Chondrocyte (in vitro differentiated cells): ENCODE measurements at regions not wholly inside any gene's neighbourhood (a gene's known extent, or its start where the extent isn't known, plus 50 kb on each side); places are given as distances from the start of the nearest gene placed in this dataset.
A peak's percentile ranks its signal among the peaks of the same experiment; 100 is the strongest.

Experiments used
- DNase-seq: peaks from one replicate; pipeline ENCODE4 v3.0.0; 2021; ENCODE audit warnings: mixed read lengths, low spot score
- H3K27ac Mint-ChIP-seq: one replicate; pipeline ENCODE4 v1.8.0; 2021; ENCODE audit warnings: mild to moderate bottlenecking, moderate library complexity, mixed read lengths; ENCODE audit not compliant: unreplicated experiment
- H3K27me3 Mint-ChIP-seq: 2 replicates; pipeline ENCODE4 v1.8.0; 2021; ENCODE audit warnings: low read depth, mixed read lengths
- H3K36me3 Mint-ChIP-seq: 2 replicates; pipeline ENCODE4 v1.8.0; 2021; ENCODE audit warnings: low read depth, mixed read lengths
- H3K4me1 Mint-ChIP-seq: 2 replicates; pipeline ENCODE4 v1.8.0; 2021; ENCODE audit warnings: low read depth, mild to moderate bottlenecking, mixed read lengths
- H3K4me3 Mint-ChIP-seq: one replicate; pipeline ENCODE4 v1.8.0; 2021; ENCODE audit warnings: mild to moderate bottlenecking, moderate library complexity, mixed read lengths; ENCODE audit not compliant: unreplicated experiment
- H3K9me3 Mint-ChIP-seq: 2 replicates; pipeline ENCODE4 v1.8.0; 2021; ENCODE audit warnings: low read depth, mixed read lengths
- TF ChIP-seq, protein P1 (sequence below): fragments of 200-600 bp; sonication (generic); IDR thresholded peaks from 2 replicates; pipeline ENCODE4 v1.5.0; 2021; ENCODE audit warnings: antibody characterized with exemption, mild to moderate bottlenecking, moderate library complexity

- Mint-ChIP-seq H3K27ac (no peak overlapping the region), H3K27me3 (peaks cover 3% of the 10 kb centered on the region), H3K4me3 (no peak overlapping the region), H3K4me1 (no peaks in the 10 kb centered on the region), H3K36me3 (no peaks in the 10 kb centered on the region), H3K9me3 (no peaks in the 10 kb centered on the region)
- DNase-seq: peak; percentile 66
- TF ChIP-seq, protein P1, sequence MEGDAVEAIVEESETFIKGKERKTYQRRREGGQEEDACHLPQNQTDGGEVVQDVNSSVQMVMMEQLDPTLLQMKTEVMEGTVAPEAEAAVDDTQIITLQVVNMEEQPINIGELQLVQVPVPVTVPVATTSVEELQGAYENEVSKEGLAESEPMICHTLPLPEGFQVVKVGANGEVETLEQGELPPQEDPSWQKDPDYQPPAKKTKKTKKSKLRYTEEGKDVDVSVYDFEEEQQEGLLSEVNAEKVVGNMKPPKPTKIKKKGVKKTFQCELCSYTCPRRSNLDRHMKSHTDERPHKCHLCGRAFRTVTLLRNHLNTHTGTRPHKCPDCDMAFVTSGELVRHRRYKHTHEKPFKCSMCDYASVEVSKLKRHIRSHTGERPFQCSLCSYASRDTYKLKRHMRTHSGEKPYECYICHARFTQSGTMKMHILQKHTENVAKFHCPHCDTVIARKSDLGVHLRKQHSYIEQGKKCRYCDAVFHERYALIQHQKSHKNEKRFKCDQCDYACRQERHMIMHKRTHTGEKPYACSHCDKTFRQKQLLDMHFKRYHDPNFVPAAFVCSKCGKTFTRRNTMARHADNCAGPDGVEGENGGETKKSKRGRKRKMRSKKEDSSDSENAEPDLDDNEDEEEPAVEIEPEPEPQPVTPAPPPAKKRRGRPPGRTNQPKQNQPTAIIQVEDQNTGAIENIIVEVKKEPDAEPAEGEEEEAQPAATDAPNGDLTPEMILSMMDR: no peak
These were observed 1713.5 kb upstream of the ACO1 start for GRCh38 chr9:30670805-30671562.

DNA sequence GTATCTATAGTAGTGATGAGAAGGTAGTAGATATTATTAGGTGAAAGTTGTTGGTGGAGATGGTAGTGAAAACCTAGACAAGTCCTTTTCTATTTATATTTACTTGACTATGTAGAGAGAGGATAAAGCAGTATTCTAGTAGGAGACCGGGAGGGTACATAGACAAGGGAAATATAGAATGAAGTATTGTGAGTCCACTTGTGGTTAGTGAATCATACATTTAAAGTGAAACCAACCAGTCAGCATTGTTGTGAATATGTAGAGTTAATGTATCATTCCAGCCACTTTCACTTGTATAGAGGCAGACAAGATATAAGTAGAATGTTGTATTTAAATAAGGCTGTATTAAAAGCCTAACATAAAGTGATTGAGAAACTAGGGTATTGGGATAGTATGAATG is 1711.3 kb upstream of the ACO1 start:
- Mint-ChIP-seq H3K9me3 (no peaks in the 10 kb centered on the region), H3K27ac (no peak overlapping the region)

GRCh38 chr9:30676651-30677050 is 1707.8 kb upstream of the ACO1 start:
- no peak for DNase-seq
- H3K27ac Mint-ChIP-seq: no peak overlapping the region
- no peaks in the 10 kb centered on the region for H3K36me3 Mint-ChIP-seq
- peaks cover 10% of the 10 kb centered on the region for H3K9me3 Mint-ChIP-seq
- H3K27me3 Mint-ChIP-seq: peaks cover 3% of the 10 kb centered on the region
- no peak overlapping the region for H3K4me3 Mint-ChIP-seq
- H3K4me1 Mint-ChIP-seq: no peaks in the 10 kb centered on the region
- TF ChIP-seq, protein P1: no peak

More for the DNA sequence above, 1711.3 kb upstream of the ACO1 start:
- no peak overlapping the region for H3K4me3 Mint-ChIP-seq
- no peaks in the 10 kb centered on the region for H3K4me1 Mint-ChIP-seq
- no peaks in the 10 kb centered on the region for H3K36me3 Mint-ChIP-seq
- H3K27me3 Mint-ChIP-seq: peaks cover 3% of the 10 kb centered on the region
- TF ChIP-seq, protein P1: no peak
- no peak for DNase-seq

DNA sequence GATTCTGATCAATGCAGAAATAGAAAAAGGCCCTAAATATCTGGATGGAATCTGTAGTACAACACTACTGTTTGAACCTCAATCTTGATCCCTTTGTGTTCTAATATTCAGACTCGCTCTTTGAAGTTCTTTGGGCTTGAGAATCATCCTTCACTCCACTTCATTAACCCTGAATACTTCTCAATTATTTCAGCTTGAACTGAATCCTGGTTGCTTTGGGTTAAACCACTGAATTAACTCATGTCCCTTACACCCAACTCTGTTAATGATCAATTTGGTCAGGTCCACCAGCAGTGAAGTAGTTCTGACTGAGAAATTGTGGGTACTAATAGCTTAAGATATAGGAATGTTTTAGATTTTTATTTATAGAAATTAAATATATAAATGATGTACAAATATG is 1707.2 kb upstream of the ACO1 start:
- H3K27me3 Mint-ChIP-seq: peaks cover 3% of the 10 kb centered on the region
- TF ChIP-seq, protein P1: no peak
- H3K9me3 Mint-ChIP-seq: peaks cover 10% of the 10 kb centered on the region
- DNase-seq: no peak
- no peaks in the 10 kb centered on the region for H3K36me3 Mint-ChIP-seq
- H3K4me3 Mint-ChIP-seq: no peak overlapping the region
- no peak overlapping the region for H3K27ac Mint-ChIP-seq
- H3K4me1 Mint-ChIP-seq: no peaks in the 10 kb centered on the region

DNA sequence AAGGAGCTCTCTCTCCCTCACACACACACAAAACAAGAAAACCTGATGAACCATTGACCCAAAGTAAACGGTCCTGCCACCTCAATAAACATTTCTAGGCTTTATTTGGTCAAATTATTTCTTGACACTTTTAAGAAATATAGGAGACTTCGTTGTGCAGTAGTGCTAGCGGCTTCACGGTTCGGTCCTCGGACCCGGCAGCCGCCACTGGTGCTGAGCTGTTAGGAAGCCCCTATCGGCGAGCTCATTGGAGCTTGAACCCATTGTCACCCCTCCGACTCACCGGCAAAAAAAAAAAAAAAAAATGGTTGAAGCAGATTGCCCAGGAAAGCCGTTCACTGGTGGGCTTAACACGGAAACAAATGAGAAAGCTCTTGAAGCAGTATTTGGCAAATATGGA is 1695.6 kb upstream of the ACO1 start:
- peaks cover 9% of the 10 kb centered on the region for H3K9me3 Mint-ChIP-seq
- DNase-seq: no peak
- no peaks in the 10 kb centered on the region for H3K36me3 Mint-ChIP-seq
- H3K4me3 Mint-ChIP-seq: no peak overlapping the region
- TF ChIP-seq, protein P1: no peak
- H3K27me3 Mint-ChIP-seq: no peaks in the 10 kb centered on the region
- H3K4me1 Mint-ChIP-seq: no peaks in the 10 kb centered on the region
- H3K27ac Mint-ChIP-seq: no peak overlapping the region
